HTR-8/SVneo (cell line): ENCODE measurements at regions not wholly inside any gene's neighbourhood (a gene's known extent, or its start where the extent isn't known, plus 50 kb on each side); places are given as distances from the start of the nearest gene placed in this dataset.
"Not testable (repeated sequence)": the region's sequence is repeated elsewhere in the genome, so short reads cannot be mapped to it uniquely, and the experiment has no call there.

ENCODE experiments used
- DNase-seq: peaks from one replicate; pipeline ENCODE4 v3.0.0; 2011; ENCODE audit warnings: low spot score, mixed read lengths; ENCODE audit not compliant: insufficient read length
- FAIRE-seq: peaks from 2 replicates; lab custom pipeline; 2011; peaks lifted over from hg19 to GRCh38; lab: Jason Lieb, UNC

DNA sequence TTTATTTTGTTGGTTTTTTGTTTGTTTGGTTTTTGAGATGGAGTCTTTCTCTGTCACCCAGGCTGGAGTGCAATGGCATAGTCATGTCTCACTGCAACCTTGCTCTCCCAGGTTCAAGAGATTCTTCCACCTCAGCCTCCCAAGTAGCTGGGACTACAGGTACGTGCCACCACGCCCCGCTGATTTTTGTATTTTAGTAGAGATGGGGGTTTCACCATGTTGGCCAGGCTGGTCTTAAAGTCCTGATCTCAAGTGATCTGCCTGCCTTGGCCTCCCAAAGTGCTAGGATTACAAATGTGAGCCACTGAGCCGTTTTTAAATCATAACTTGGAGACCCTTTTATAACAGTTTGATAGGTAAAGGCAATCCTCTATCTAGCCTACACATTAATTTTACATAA is 95.9 kb upstream of the MIR17HG start:
- not testable (repeated sequence) for DNase-seq, FAIRE-seq

DNA sequence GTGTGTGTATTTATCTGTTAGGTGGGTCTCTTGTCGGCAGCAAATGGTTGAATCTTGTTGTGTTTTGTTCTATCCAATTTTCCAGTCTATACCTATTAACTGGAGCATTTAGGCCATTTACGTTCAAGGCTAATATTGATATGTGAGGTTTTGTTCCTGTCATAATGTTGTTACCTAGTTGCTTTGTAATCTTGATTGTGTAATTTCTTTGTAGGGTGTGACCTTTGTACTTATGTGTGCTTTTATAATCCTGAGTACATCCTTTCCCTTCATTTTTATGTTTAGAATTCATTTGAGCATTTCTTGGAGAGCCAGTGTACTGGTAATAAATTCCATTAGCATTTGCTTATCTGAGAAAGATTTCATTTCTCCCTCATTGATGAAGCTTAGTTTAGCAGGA is 83.0 kb upstream of the MIR17HG start:
- DNase-seq, result no peak
- no peak for FAIRE-seq

DNA sequence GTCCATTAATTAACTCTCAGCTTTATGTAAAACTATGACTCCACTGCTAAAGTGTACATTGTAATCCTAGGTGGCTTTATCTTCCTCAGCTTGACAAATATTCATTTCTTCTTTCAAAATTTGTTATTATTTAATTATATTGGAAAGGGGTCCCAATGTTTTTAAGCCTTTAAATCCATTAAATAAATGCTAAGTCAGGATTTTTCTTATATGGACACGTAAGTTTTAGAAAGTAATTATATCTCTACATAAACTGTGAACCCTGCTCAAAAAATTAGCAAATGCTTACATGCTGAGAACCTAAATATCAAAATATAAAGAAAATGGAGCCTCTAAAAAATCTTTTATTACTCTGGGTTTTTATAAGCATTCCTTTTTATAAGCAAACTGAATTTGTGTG is 78.2 kb upstream of the MIR17HG start:
- DNase-seq, result no peak
- no peak for FAIRE-seq

DNA sequence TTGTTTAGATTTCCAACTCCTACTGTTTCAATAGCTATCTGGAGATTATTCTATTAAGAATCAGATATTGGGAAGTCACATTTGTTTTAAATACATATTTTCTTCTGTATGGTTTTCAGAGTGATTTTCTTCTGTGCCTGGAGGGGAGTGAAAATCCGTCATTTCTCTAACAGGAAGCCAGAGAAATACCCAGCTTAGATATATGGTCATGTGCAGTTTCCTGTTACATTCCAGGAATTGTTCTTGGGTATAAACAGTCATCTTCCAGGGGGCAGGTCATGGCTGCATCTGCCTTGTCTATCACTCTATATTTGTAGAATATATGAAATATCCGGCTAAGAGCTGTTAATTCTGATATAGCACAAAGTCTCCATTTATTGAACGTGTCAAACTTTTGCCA is 77.5 kb upstream of the MIR17HG start:
- FAIRE-seq (no peak), DNase-seq (peak; percentile 22)

DNA sequence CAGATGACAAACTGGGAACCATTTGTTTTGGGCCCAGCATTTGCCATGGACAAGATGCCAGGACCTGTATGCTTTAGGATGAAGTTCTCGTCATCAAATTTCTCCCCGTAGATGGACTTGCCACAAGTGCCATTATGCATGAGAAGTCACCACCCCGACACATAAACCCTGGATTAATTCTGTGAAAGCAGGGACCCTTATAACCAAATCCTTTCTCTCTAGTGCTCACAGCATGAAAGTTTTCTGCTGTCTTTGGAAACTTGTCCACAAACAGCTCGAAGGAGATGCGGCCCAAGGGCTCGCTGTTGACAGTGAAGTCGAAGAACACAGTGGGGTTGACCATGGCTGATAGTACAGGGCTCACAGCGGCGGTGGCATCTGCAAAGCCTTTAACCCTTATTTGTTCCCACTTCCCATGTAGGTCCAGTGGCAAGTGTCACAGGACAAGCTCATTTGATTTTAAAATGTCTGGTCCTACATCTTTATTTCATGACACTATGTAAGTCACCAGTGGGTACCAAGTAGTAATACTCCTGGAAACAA is 75.2 kb upstream of the MIR17HG start:
- FAIRE-seq (no peak), DNase-seq (no peak)

DNA sequence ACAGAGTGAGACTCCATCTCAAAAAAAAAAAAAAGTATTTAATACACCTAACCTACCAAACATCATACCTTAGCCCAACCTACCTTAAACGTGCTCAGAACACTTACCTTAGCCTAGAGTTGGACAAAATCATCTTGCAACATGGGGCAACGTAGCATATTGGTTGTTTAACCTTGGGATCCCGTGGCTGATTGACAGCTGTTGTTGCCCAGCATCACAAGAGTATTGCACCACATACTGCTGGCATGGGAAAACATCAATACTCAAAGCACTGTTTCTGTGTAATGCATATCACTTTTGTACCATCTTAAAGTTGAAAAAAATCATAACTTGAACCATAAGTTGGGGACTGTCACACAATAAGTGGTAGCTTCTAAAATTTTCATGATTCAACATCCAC is 73.8 kb upstream of the MIR17HG start:
- FAIRE-seq (no peak), DNase-seq (no peak)

DNA sequence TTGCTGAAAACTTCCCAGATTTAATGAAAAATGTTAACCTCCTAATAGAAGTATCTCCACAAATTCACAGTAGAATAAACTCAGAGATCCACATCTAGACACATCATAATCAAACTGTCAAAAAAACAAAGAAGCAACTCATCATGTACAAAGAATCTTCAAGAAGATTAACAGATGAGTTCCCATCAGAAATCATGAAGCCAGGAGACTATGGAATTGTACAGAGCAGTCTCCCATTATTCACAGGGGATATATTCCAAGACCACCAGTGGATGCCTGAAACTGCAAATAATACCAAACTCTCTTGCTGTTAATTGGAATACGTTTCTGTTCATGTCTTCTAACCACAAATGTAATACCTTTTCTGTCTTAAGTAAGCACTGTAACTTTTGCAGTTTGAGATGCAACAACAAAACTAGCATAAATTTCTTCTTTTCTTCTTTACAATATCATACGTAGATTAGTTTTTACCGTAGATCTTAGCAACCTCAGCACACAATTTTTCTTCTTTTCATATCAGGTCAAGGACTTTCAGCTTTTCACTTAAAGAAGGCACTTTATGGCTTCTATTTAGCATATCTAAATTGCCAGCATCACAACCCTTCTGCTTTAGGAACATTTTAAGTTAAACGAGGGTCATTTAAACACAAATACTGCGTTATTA is 70.3 kb upstream of the MIR17HG start:
- DNase-seq (no peak), FAIRE-seq (no peak)

DNA sequence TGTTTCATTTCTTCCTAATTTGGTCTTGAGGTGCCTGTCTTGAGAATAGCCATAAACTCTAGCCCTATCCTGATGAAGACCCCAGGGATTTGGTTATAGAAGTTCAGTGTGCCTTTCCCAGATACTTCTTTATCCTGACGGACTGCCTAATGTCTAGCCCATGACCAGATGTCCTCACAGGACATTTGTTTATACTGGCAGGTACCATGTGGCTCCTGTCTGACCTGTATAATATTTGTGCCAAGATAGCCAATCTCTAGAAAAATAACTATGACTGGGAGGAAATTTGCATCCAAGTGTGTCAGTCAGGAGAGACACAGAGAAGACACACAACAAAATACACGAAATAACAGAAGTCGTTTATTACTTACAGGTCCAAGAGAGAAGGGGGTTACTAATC is 69.2 kb upstream of the MIR17HG start:
- FAIRE-seq (no peak), DNase-seq (no peak)

DNA sequence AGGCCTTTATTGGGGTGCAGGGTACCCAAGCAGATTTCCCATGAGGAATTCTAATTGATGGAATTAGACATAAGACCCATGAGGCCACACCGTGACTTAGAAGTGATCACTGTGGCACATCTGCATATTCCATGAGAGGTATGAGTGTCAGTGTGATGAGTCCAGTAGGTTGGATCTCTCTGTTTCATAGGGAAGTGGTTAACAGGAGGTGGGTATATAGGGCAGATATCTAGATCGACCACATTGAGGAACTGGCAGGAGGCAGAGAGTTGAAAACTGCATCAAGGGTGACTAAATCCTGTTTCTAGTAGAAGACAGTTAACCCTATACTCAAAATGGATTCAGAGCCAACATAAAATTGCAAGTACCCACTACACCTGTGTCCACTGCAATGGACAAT is 68.6 kb upstream of the MIR17HG start:
- FAIRE-seq, result no peak
- no peak for DNase-seq

DNA sequence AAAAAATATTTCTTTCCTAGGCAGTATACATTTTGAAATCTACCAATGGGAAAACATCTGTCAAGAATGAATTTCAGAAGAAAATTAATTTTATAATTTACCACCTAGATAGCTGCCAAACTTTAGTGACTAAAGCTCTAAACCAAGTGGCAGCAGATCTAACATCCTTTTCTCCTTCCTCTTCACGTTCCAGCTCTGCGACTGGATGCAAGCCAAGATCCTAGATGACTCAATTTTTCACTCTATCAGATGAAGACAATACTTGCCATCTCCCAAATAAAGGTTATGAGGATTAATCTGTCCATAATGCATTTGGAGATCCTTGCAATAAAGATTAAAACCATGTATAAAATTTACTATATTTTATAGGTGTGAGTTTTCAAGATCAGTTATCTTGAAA is 66.7 kb upstream of the MIR17HG start:
- DNase-seq (peak; percentile 0), FAIRE-seq (no peak)

DNA sequence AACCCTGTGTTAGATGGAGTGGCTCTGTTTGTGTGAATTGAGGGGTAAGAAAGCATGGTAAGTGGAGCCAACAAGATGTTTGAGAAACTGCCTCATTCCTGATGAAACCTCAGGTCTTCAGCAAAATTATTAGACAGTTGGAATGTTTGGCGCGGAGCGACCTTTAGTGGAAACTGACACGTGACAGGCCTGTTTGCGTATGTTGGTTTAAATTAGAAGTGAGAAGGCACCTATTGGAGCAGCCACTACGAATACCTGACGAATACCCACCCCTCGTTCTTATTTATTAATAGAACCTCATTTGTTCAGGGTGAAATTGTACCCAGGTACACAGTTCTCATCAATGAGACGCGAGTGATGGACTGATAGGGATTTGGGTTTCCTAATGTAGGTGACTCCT is 63.2 kb upstream of the MIR17HG start:
- DNase-seq, result no peak
- FAIRE-seq, result no peak

DNA sequence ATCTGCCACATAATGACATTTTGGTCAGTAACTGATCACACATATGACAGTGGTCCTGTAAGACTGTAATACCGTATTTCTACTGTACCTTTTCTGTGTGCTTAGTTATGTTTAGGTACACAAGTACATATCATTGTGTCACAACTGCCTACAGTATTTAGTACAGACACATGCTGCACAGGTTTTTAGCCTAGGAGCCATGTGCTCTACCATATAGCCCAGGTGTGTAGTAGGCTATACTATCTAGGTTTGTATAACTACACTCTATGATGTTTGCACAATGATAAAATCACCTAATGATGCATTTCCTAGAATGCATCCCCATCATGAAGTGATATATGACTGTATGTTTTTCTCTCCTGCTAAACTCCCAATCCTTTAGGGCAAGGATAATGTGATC is 61.2 kb upstream of the MIR17HG start:
- no peak for DNase-seq
- no peak for FAIRE-seq

DNA sequence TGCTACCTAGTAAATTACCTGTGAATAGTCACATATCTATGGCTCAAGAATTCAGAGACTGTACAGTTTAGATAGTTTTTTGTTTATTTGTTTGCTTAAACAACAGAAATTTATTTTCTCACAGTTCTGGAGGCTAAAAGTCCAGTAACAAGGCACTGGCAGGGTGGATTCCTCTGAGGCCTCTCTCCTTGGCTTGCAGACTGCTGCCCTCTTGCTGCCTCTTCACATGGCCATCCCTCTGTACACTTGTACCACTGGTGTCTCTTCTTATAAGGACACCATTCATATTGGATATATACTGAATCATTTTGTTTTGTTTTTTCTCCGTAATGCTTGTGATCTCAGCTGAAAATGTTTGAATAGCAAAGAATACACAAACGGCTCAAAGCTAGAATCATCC is 56.4 kb upstream of the MIR17HG start:
- DNase-seq (no peak), FAIRE-seq (no peak)

DNA sequence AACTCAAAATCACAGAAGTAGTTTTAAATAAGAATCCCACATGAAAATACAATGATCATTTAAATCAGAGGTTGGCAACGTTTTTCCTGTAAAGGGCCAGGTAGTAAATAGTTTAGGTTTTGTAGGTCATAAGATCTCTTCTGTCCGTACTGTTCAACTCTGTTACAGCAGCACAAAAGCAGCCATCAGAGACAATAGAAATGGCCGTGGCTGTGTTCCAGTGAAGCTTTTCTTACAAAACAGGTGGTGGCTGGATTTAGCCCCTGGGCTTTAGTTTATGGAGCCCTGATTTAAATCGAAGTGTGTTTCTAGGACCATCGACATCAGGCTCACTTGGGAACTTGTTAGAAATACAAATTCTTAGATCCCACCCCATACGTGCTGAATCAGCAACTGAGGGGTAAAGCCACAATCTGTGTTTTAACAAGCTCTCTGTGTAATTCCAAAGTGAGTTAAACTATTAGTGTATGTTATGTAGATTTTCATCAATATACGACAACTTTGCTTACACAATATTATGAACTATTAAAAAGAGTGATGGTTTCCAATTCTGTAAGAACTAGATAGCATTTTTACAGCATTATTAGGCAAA is 54.8 kb upstream of the MIR17HG start:
- FAIRE-seq (no peak), DNase-seq (no peak)

DNA sequence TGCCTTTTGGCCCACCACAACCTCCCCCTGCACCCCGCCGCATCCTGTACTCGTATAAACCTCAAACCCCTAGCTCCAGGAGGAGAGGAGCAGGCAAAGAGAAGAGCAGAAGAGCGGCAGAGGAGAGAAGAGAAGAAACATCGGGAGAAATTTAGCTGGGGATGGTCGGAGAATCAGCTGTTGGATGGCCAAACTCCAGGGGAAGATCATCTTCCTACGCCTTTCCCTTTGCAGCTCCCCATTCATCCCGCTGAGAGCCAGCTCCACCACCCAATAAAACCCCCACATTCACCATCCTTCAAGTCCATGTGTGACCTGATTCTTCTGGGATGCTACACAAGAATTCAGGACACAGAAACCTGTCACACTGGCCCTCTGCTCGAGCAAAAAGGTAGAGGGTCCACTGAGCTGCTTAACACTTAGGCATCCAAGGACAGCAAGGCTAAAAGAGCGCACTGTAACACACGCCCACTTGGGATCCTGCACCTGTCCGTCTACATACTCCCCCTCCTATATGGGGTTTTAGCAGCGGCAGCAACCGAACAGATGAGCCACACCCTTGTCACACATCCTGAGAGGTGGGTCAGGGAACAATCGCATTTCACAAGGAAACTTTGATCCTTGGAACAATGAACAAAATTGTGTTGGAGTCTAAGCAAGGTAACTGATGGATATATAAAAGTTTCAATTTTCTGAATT is 51.6 kb upstream of the MIR17HG start:
- FAIRE-seq, result no peak
- no peak for DNase-seq

DNA sequence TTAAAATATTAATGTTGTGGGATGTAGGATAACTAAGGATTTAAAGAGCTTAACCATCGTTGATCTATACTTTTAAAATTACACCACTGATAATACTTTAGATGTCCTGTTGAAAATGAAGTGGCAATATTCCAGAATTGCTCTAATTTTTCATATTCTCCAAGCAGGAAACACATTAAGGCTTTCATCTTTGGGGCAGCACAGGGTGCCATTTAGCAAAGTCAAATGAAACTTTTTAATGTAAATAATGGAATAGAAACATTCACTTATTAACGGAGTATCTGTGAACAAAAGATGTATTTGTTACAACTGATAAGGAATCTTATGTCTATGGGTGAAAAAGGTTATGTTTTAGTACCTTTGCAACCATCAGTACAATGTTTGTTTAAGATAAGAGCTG is 50.0 kb upstream of the MIR17HG start:
- FAIRE-seq (no peak), DNase-seq (no peak)
